HCT116 (cell line): ENCODE measurements at regions not wholly inside any gene's neighbourhood (a gene's known extent, or its start where the extent isn't known, plus 50 kb on each side); places are given as distances from the start of the nearest gene placed in this dataset.

Experiments used
- ATAC-seq: fragments of 200-7000 bp; cut with Tn5 transposase; 2 replicates; pipeline ENCODE4 v1.9.1; 2020; ENCODE audit warnings: mild to moderate bottlenecking, moderate library complexity
- BruUV-seq: library from RNA; stranded (reverse); fragments of 400-500 nt; replicated peaks from 2 replicates; lab custom pipeline; 2021; lab: Mats Ljungman, UMichigan
- CTCF ChIA-PET: fragments of 300-600 bp; sonication (Branson Sonifier 250); formaldehyde crosslinking; loops from one replicate; lab custom pipeline; 2021; ENCODE audit warnings: antibody characterized with exemption; lab: Charles Lee
- POLR2A ChIA-PET: fragments of 300-600, 350-600 bp; sonication (Branson Sonifier 250); formaldehyde crosslinking; loops from one replicate; lab custom pipeline; 2021; ENCODE audit warnings: antibody characterized with exemption; lab: Charles Lee
- RAD21 ChIA-PET, 2 experiments: fragments of 300-600 bp; sonication (Branson Sonifier 250); formaldehyde crosslinking; loops; one replicate each; lab custom pipeline; 2023; ENCODE audit warnings: low total read pairs in 2 of 2; ENCODE audit not compliant: uncharacterized antibody in 2 of 2, unreplicated experiment in 2 of 2, low non-redundant PET in 1 of 2; lab: Charles Lee
- DNase-seq: peaks from one replicate; pipeline ENCODE4 v3.0.0-alpha.2; 2010; ENCODE audit warnings: low read depth, low spot score
- H2AFZ ChIP-seq: fragments of 200-600 bp; shearing (Covaris generic), sonication (generic); 2 replicates; pipeline ENCODE4 v1.6.1; 2017; ENCODE audit warnings: low read depth, mixed run types, mixed read lengths, antibody characterized with exemption, low read length; ENCODE audit not compliant: poor library complexity, severe bottlenecking
- H3K27ac ChIP-seq: 2 replicates; pipeline ENCODE4 v1.5.1; 2012; ENCODE audit warnings: low read depth, low read length
- H3K27me3 ChIP-seq: fragments of 200-600 bp; sonication (generic); 2 replicates; pipeline ENCODE4 v1.6.1; 2016; ENCODE audit warnings: mixed run types, low read length, mixed read lengths; ENCODE audit not compliant: insufficient read depth
- H3K36me3 ChIP-seq, 2 experiments: fragments of 200-500 bp in 1 of 2; fragments of 200-600 bp in 1 of 2; sonication (Bioruptor generic) in 1 of 2; sonication (generic) in 1 of 2; 2 replicates each; pipeline versions ENCODE4 v1.5.1 to v1.6.1; 2014 to 2016; ENCODE audit warnings: low read length in 2 of 2, inconsistent platforms in 1 of 2, mixed read lengths in 1 of 2, mixed run types in 1 of 2; ENCODE audit not compliant: insufficient read depth in 2 of 2, control insufficient read depth in 1 of 2
- H3K4me1 ChIP-seq, 2 experiments: fragments of 200-600 bp in 1 of 2; sonication (generic) in 1 of 2; 2 replicates each; pipeline versions ENCODE4 v1.5.1 to v1.6.1; 2012 to 2017; ENCODE audit warnings: low read length in 2 of 2, inconsistent platforms in 1 of 2, mild to moderate bottlenecking in 1 of 2, mixed read lengths in 1 of 2, mixed run types in 1 of 2, moderate library complexity in 1 of 2; ENCODE audit not compliant: insufficient read depth in 2 of 2, control insufficient read depth in 1 of 2
- H3K4me2 ChIP-seq: fragments of 200-600 bp; sonication (generic); 2 replicates; pipeline ENCODE4 v1.6.1; 2017; ENCODE audit warnings: mixed run types, low read length, mixed read lengths
- H3K4me3 ChIP-seq, 2 experiments: fragments of 200-600 bp in 1 of 2; sonication (generic) in 1 of 2; replicated peaks in 1 of 2; 2 replicates each; pipeline ENCODE4 v1.5.1; 2011 to 2016; ENCODE audit warnings: low read length in 2 of 2, control low read depth in 1 of 2, low read depth in 1 of 2, mild to moderate bottlenecking in 1 of 2, mixed read lengths in 1 of 2, mixed run types in 1 of 2
- H3K79me2 ChIP-seq: fragments of 200-600 bp; sonication (generic); 2 replicates; pipeline ENCODE4 v1.6.1; 2017; ENCODE audit warnings: mild to moderate bottlenecking, mixed run types, low read length, moderate library complexity, mixed read lengths; ENCODE audit not compliant: insufficient read depth
- H3K9ac ChIP-seq: fragments of 200-600 bp; sonication (generic); 2 replicates; pipeline ENCODE4 v1.6.1; 2016; ENCODE audit warnings: low read length, mixed read lengths
- H3K9me2 ChIP-seq: fragments of 200-600 bp; sonication (generic), shearing (Covaris generic); 2 replicates; pipeline ENCODE4 v1.6.1; 2017; ENCODE audit warnings: mixed run types, mild to moderate bottlenecking, moderate library complexity; ENCODE audit not compliant: insufficient read depth
- H3K9me3 ChIP-seq, 2 experiments: fragments of 200-500 bp in 1 of 2; fragments of 200-600 bp in 1 of 2; sonication (Bioruptor generic) in 1 of 2; sonication (generic) in 1 of 2; 2 replicates each; pipeline ENCODE4 v1.6.1; 2014 to 2017; ENCODE audit warnings: low read length in 2 of 2, mixed read lengths in 2 of 2, inconsistent platforms in 1 of 2, low read depth in 1 of 2, mild to moderate bottlenecking in 1 of 2, mixed run types in 1 of 2, moderate library complexity in 1 of 2; ENCODE audit not compliant: control insufficient read depth in 1 of 2, insufficient read depth in 1 of 2
- H4K20me1 ChIP-seq: fragments of 200-600 bp; sonication (generic), shearing (Covaris generic); 2 replicates; pipeline ENCODE4 v1.6.1; 2017; ENCODE audit warnings: mixed run types, mild to moderate bottlenecking, moderate library complexity; ENCODE audit not compliant: insufficient read depth
- CEBPB ChIP-seq: IDR thresholded peaks from 2 replicates; pipeline ENCODE4 v1.6.1; 2012; ENCODE audit warnings: low read depth
- EGR1 ChIP-seq: IDR thresholded peaks from 2 replicates; pipeline ENCODE4 v1.6.1; 2012; ENCODE audit warnings: low read depth
- EZH2 ChIP-seq: fragments of 200-600 bp; sonication (generic); IDR thresholded peaks from 2 replicates; pipeline ENCODE4 v1.6.1; 2017; ENCODE audit warnings: antibody characterized with exemption, mixed run types
- EZH2phosphoT487 ChIP-seq: fragments of 200-600 bp; IDR thresholded peaks from 2 replicates; pipeline ENCODE4 v1.6.1; 2018; ENCODE audit warnings: antibody characterized with exemption, borderline replicate concordance
- FOSL1 ChIP-seq: IDR thresholded peaks from 2 replicates; pipeline ENCODE4 v1.6.1; 2012; ENCODE audit warnings: low read depth
- POLR2A ChIP-seq: IDR thresholded peaks from 2 replicates; pipeline ENCODE4 v1.7.0; 2011; ENCODE audit warnings: borderline replicate concordance; ENCODE audit not compliant: insufficient read depth, insufficient read length; ENCODE audit errors: extremely low read depth
- POLR2AphosphoS5 ChIP-seq: IDR thresholded peaks from 2 replicates; pipeline ENCODE4 v1.6.1; 2011; ENCODE audit warnings: mild to moderate bottlenecking, low read depth, low read length, moderate library complexity
- SIN3A ChIP-seq: IDR thresholded peaks from 2 replicates; pipeline ENCODE4 v1.6.1; 2012; ENCODE audit warnings: low read depth
- SP1 ChIP-seq: IDR thresholded peaks from 2 replicates; pipeline ENCODE4 v1.6.1; 2012; ENCODE audit warnings: low read depth
- SRF ChIP-seq: IDR thresholded peaks from 2 replicates; pipeline ENCODE4 v1.6.1; 2012; ENCODE audit warnings: low read depth
- TCF7L2 ChIP-seq: IDR thresholded peaks from 2 replicates; pipeline ENCODE4 v1.7.0; 2011; ENCODE audit warnings: borderline replicate concordance, inconsistent platforms; ENCODE audit not compliant: insufficient read depth, insufficient read length; ENCODE audit errors: extremely low read depth
- YY1 ChIP-seq: IDR thresholded peaks from 2 replicates; pipeline ENCODE4 v1.6.1; 2011; ENCODE audit warnings: low read length, low read depth, moderate library complexity, mild to moderate bottlenecking; ENCODE audit not compliant: insufficient replicate concordance; ENCODE audit errors: extremely low read depth
- ZNF274 ChIP-seq: fragments of 200-500 bp; sonication (Bioruptor generic); IDR thresholded peaks from 2 replicates; pipeline ENCODE4 v1.6.1; 2014; ENCODE audit warnings: mild to moderate bottlenecking, low read depth, low read length, inconsistent platforms
- intact Hi-C: fragments of 100-400 bp; cut with micrococcal nuclease; formaldehyde crosslinking; loops from 2 replicates; pipeline ENCODE4 v1.10.0; 2022
- TF ChIP-seq, protein P1 (sequence below): IDR thresholded peaks from 2 replicates; pipeline ENCODE4 v1.6.1; 2012
- TF ChIP-seq, protein P2 (sequence below): IDR thresholded peaks from 2 replicates; pipeline ENCODE4 v1.6.1; 2011; ENCODE audit warnings: mild to moderate bottlenecking, low read length, moderate library complexity; ENCODE audit not compliant: insufficient replicate concordance; ENCODE audit errors: extremely low read depth
- TF ChIP-seq, protein P3 (sequence below): IDR thresholded peaks from 2 replicates; pipeline ENCODE4 v1.6.1; 2012
- TF ChIP-seq, protein P4 (sequence below), 3 experiments: fragments of 200-600 bp in 1 of 3; sonication (generic) in 1 of 3; IDR thresholded peaks in 2 of 3; conservative IDR thresholded peaks in 1 of 3; 2 replicates each; pipeline ENCODE4 v1.5.1; 2012 to 2017; ENCODE audit warnings: low read depth in 2 of 3, low read length in 2 of 3, antibody characterized with exemption in 1 of 3, borderline replicate concordance in 1 of 3, control low read depth in 1 of 3, mild to moderate bottlenecking in 1 of 3, mixed read lengths in 1 of 3, mixed run types in 1 of 3, moderate library complexity in 1 of 3; ENCODE audit not compliant: insufficient read depth in 1 of 3

DNA sequence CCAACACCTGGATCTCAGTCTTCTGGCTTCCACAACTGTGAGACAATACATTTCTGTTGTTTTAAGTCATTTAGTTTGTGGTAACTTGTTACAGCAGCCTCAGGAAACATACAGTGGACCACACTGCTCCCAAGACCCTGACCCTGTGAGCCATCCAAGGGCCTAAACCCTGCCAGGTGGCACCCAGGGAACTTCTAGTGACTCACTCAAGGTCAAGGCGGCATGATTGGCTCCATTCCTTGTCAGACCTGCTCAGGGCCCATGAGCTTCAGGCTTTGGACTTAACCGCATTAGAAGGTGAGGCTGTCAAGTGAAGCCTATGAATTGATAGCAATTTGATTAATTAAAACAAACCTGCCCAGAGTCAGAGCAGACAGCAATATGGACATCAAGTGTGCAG lies 165.7 kb upstream of the MAMLD1 start:
- no peak for ATAC-seq
- TF ChIP-seq CEBPB, result no peak
- no peak for TF ChIP-seq ZNF274
- no peak overlapping the region for H2AFZ ChIP-seq

DNA sequence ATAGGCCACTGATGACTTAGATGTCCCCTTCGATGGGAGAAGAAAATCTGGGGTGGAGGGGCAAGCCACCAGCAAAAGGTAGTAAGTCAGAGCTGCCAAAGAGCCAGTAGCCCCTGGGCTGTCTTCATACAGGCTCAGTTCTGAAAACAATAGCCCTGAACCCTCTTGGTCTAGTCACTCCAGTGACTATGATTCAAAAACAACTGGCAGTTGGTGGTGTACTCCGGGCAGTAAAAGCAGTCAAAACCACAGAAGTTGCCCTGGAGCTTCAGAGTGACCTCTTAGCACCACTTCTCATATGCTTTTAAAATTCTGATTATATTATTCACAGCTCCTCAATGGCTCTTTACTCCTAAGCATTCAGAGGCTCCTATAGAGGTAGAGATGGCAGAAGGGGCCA lies 164.3 kb upstream of the MAMLD1 start:
- Histone ChIP-seq H3K79me2 (no peaks in the 10 kb centered on the region), H3K9me3 (no peaks in the 10 kb centered on the region), H3K9me2 (no peaks in the 10 kb centered on the region), H3K27ac (no peak overlapping the region), H3K9ac (no peak overlapping the region), H2AFZ (no peak overlapping the region), H3K27me3 (no peaks in the 10 kb centered on the region), H4K20me1 (no peaks in the 10 kb centered on the region), H3K4me1 (peaks cover 7 to 17% of the 10 kb centered on the region in 2 experiments), H3K36me3 (no peaks in the 10 kb centered on the region), H3K4me3 (no peak overlapping the region), H3K4me2 (no peak overlapping the region)
- RAD21 ChIA-PET, result no interaction called here
- POLR2A ChIA-PET, result no interaction called here
- intact Hi-C loops, result no loop called here
- BruUV-seq, result no TSS peak
- DNase-seq (no peak), ATAC-seq (no peak)
- CTCF ChIA-PET, result no interaction called here
- TF ChIP-seq EGR1 (no peak), SP1 (no peak), POLR2AphosphoS5 (no peak), EZH2phosphoT487 (no peak), POLR2A (no peak), ZNF274 (no peak), EZH2 (no peak), FOSL1 (no peak), TCF7L2 (no peak), YY1 (no peak), SRF (no peak), CEBPB (no peak), SIN3A (no peak)
- TF ChIP-seq, protein P1, sequence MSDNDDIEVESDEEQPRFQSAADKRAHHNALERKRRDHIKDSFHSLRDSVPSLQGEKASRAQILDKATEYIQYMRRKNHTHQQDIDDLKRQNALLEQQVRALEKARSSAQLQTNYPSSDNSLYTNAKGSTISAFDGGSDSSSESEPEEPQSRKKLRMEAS, result no peak
- TF ChIP-seq, protein P2, sequence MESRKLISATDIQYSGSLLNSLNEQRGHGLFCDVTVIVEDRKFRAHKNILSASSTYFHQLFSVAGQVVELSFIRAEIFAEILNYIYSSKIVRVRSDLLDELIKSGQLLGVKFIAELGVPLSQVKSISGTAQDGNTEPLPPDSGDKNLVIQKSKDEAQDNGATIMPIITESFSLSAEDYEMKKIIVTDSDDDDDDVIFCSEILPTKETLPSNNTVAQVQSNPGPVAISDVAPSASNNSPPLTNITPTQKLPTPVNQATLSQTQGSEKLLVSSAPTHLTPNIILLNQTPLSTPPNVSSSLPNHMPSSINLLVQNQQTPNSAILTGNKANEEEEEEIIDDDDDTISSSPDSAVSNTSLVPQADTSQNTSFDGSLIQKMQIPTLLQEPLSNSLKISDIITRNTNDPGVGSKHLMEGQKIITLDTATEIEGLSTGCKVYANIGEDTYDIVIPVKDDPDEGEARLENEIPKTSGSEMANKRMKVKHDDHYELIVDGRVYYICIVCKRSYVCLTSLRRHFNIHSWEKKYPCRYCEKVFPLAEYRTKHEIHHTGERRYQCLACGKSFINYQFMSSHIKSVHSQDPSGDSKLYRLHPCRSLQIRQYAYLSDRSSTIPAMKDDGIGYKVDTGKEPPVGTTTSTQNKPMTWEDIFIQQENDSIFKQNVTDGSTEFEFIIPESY, result no peak
- TF ChIP-seq, protein P3, sequence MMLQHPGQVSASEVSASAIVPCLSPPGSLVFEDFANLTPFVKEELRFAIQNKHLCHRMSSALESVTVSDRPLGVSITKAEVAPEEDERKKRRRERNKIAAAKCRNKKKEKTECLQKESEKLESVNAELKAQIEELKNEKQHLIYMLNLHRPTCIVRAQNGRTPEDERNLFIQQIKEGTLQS, result no peak
- TF ChIP-seq, protein P4, sequence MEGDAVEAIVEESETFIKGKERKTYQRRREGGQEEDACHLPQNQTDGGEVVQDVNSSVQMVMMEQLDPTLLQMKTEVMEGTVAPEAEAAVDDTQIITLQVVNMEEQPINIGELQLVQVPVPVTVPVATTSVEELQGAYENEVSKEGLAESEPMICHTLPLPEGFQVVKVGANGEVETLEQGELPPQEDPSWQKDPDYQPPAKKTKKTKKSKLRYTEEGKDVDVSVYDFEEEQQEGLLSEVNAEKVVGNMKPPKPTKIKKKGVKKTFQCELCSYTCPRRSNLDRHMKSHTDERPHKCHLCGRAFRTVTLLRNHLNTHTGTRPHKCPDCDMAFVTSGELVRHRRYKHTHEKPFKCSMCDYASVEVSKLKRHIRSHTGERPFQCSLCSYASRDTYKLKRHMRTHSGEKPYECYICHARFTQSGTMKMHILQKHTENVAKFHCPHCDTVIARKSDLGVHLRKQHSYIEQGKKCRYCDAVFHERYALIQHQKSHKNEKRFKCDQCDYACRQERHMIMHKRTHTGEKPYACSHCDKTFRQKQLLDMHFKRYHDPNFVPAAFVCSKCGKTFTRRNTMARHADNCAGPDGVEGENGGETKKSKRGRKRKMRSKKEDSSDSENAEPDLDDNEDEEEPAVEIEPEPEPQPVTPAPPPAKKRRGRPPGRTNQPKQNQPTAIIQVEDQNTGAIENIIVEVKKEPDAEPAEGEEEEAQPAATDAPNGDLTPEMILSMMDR (IDR thresholded peaks at IDR 0.05 in 2 of 3, conservative IDR thresholded peaks at IDR 0.05 in 1 of 3; ENCODE audit: borderline replicate concordance in 1 of 3, insufficient read depth in 1 of 3, low read depth in 2 of 3, low read length in 2 of 3), result no peak

More for the DNA sequence above, 165.7 kb upstream of the MAMLD1 start:
- Histone ChIP-seq H3K4me2 (no peak overlapping the region), H3K27me3 (no peaks in the 10 kb centered on the region), H3K4me3 (no peak overlapping the region), H3K79me2 (no peaks in the 10 kb centered on the region), H3K9ac (no peak overlapping the region), H3K9me3 (no peaks in the 10 kb centered on the region), H4K20me1 (no peaks in the 10 kb centered on the region), H3K9me2 (no peaks in the 10 kb centered on the region), H3K36me3 (no peaks in the 10 kb centered on the region), H3K4me1 (peaks cover 7 to 17% of the 10 kb centered on the region in 2 experiments), H3K27ac (no peak overlapping the region)
- intact Hi-C loops, result no loop called here
- no peak for DNase-seq
- POLR2A ChIA-PET, result no interaction called here
- RAD21 ChIA-PET, result no interaction called here
- CTCF ChIA-PET, result no interaction called here
- BruUV-seq, result no TSS peak
